ENCODE measurements at regions not wholly inside any gene's neighbourhood (a gene's known extent, or its start where the extent isn't known, plus 50 kb on each side); places are given as distances from the start of the nearest gene placed in this dataset.
"Not testable (repeated sequence)": the region's sequence is repeated elsewhere in the genome, so short reads cannot be mapped to it uniquely, and the experiment has no call there.

- H3K4me1 ChIP-seq (replicated peaks in 1 of 4; ENCODE audit: control insufficient read depth in 3 of 4, insufficient read depth in 4 of 4, low read length in 3 of 4); H3K79me1 ChIP-seq (ENCODE audit: low read depth, low read length); H3K56ac ChIP-seq (replicated peaks; ENCODE audit: insufficient read length, low read depth, low read length); H3K18ac ChIP-seq (ENCODE audit: extremely low read depth, low read length); H2BK15ac ChIP-seq (ENCODE audit: low read length); H3K4me3 ChIP-seq (ENCODE audit: extremely low read depth in 1 of 4, insufficient read depth in 2 of 4, low read depth in 3 of 4, low read length in 4 of 4); H3K4me2 ChIP-seq (ENCODE audit: insufficient read depth in 1 of 2, low read depth in 2 of 2, low read length in 2 of 2); H2AK5ac ChIP-seq (ENCODE audit: low read depth, low read length); H3K27me3 ChIP-seq (replicated peaks in 1 of 4; ENCODE audit: control insufficient read depth in 3 of 4, extremely low read depth in 1 of 4, insufficient read depth in 3 of 4, low read length in 3 of 4); POLR2A ChIA-PET (ENCODE audit: partially characterized antibody); H2BK12ac ChIP-seq (ENCODE audit: low read depth, low read length); H3K9ac ChIP-seq (replicated peaks in 1 of 4; ENCODE audit: extremely low read depth in 1 of 4, low read depth in 3 of 4, low read length in 3 of 4); FAIRE-seq; H3K23ac ChIP-seq (ENCODE audit: insufficient read length); H2AFZ ChIP-seq (ENCODE audit: low read length); H4K20me1 ChIP-seq (replicated peaks in 1 of 2; ENCODE audit: control insufficient read depth in 1 of 2, insufficient read depth in 2 of 2, low read length in 2 of 2); H3K36me3 ChIP-seq (ENCODE audit: control insufficient read depth in 2 of 4, insufficient read depth in 4 of 4, low read length in 3 of 4); H2BK120ac ChIP-seq (replicated peaks; ENCODE audit: low read depth, low read length); H3K23me2 ChIP-seq (ENCODE audit: low read depth, low read length); DNase-seq (ENCODE audit: low read depth in 1 of 2, low spot score in 2 of 2); CTCF ChIA-PET (ENCODE audit: partially characterized antibody); H4K5ac ChIP-seq (ENCODE audit: insufficient read length, low read depth, low read length); H2BK20ac ChIP-seq (ENCODE audit: low read length); H3K27ac ChIP-seq (ENCODE audit: low read depth, low read length); H3K14ac ChIP-seq (ENCODE audit: insufficient read length); H3K4ac ChIP-seq (replicated peaks; ENCODE audit: insufficient read length, low read depth, low read length); H4K91ac ChIP-seq (replicated peaks; ENCODE audit: insufficient read length, low read length); H2BK5ac ChIP-seq (ENCODE audit: low read depth, low read length); H3K79me2 ChIP-seq (ENCODE audit: control insufficient read depth in 1 of 2, insufficient read depth in 2 of 2, low read length in 2 of 2); H4K8ac ChIP-seq (ENCODE audit: extremely low read depth, insufficient read depth, low read length): not testable (repeated sequence)
- WGBS, 2 experiments (ENCODE audit: extremely low coverage in 1 of 2, insufficient coverage in 1 of 2, insufficient read length in 1 of 2, insufficient replicate concordance in 2 of 2, low coverage in 1 of 2, low lambda C conversion rate in 2 of 2, missing lambda C conversion rate in 1 of 2) = 89% methylated on average over 7 of the region's 7 CpGs; no CpG with 5 or more reads in 1 of the 2 experiments
- H3K9me3 ChIP-seq (ENCODE audit: insufficient read depth in 2 of 2, low read depth in 1 of 2, low read length in 1 of 2) = peaks cover 57 to 94% of the 10 kb centered on the region in 2 experiments
Observed at GRCh38 chr2:95691210-95691609, 99.4 kb downstream of the TRIM43 start.

- H3K4ac ChIP-seq (replicated peaks; ENCODE audit: insufficient read length, low read depth, low read length); H2BK120ac ChIP-seq (replicated peaks; ENCODE audit: low read depth, low read length); H3K9ac ChIP-seq (replicated peaks in 1 of 4; ENCODE audit: extremely low read depth in 1 of 4, low read depth in 3 of 4, low read length in 3 of 4); H3K79me2 ChIP-seq (ENCODE audit: control insufficient read depth in 1 of 2, insufficient read depth in 2 of 2, low read length in 2 of 2); DNase-seq (ENCODE audit: low read depth in 1 of 2, low spot score in 2 of 2); H4K8ac ChIP-seq (ENCODE audit: extremely low read depth, insufficient read depth, low read length); H3K27me3 ChIP-seq (replicated peaks in 1 of 4; ENCODE audit: control insufficient read depth in 3 of 4, extremely low read depth in 1 of 4, insufficient read depth in 3 of 4, low read length in 3 of 4); H2BK5ac ChIP-seq (ENCODE audit: low read depth, low read length); H3K36me3 ChIP-seq (ENCODE audit: control insufficient read depth in 2 of 4, insufficient read depth in 4 of 4, low read length in 3 of 4); H3K23me2 ChIP-seq (ENCODE audit: low read depth, low read length); H2AFZ ChIP-seq (ENCODE audit: low read length); H4K5ac ChIP-seq (ENCODE audit: insufficient read length, low read depth, low read length); H2AK5ac ChIP-seq (ENCODE audit: low read depth, low read length); H3K56ac ChIP-seq (replicated peaks; ENCODE audit: insufficient read length, low read depth, low read length); H3K79me1 ChIP-seq (ENCODE audit: low read depth, low read length); H3K18ac ChIP-seq (ENCODE audit: extremely low read depth, low read length); H2BK20ac ChIP-seq (ENCODE audit: low read length); H3K14ac ChIP-seq (ENCODE audit: insufficient read length); H3K4me2 ChIP-seq (ENCODE audit: insufficient read depth in 1 of 2, low read depth in 2 of 2, low read length in 2 of 2); POLR2A ChIA-PET (ENCODE audit: partially characterized antibody); H4K91ac ChIP-seq (replicated peaks; ENCODE audit: insufficient read length, low read length); H3K4me1 ChIP-seq (replicated peaks in 1 of 4; ENCODE audit: control insufficient read depth in 3 of 4, insufficient read depth in 4 of 4, low read length in 3 of 4); H4K20me1 ChIP-seq (replicated peaks in 1 of 2; ENCODE audit: control insufficient read depth in 1 of 2, insufficient read depth in 2 of 2, low read length in 2 of 2); H2BK15ac ChIP-seq (ENCODE audit: low read length); H3K4me3 ChIP-seq (ENCODE audit: extremely low read depth in 1 of 4, insufficient read depth in 2 of 4, low read depth in 3 of 4, low read length in 4 of 4); H3K23ac ChIP-seq (ENCODE audit: insufficient read length); FAIRE-seq; H3K27ac ChIP-seq (ENCODE audit: low read depth, low read length); H2BK12ac ChIP-seq (ENCODE audit: low read depth, low read length); CTCF ChIA-PET (ENCODE audit: partially characterized antibody): not testable (repeated sequence)
- peaks cover 66 to 94% of the 10 kb centered on the region in 2 experiments for H3K9me3 ChIP-seq (ENCODE audit: insufficient read depth in 2 of 2, low read depth in 1 of 2, low read length in 1 of 2)
- 72% methylated on average over 7 of the region's 7 CpGs; no CpG with 5 or more reads in 1 of the 2 experiments for WGBS, 2 experiments (ENCODE audit: extremely low coverage in 1 of 2, insufficient coverage in 1 of 2, insufficient read length in 1 of 2, insufficient replicate concordance in 2 of 2, low coverage in 1 of 2, low lambda C conversion rate in 2 of 2, missing lambda C conversion rate in 1 of 2)
Observed at GRCh38 chr2:95693071-95693846, 101.5 kb downstream of the TRIM43 start.

Data from H1 (cell line).